GM23248 (cell line): ENCODE measurements at regions not wholly inside any gene's neighbourhood (a gene's known extent, or its start where the extent isn't known, plus 50 kb on each side); places are given as distances from the start of the nearest gene placed in this dataset.

Experiments
- EZH2 ChIP-seq: fragments of 200-600 bp; sonication (generic); IDR thresholded peaks from 2 replicates; pipeline ENCODE4 v1.6.1; 2018; ENCODE audit warnings: antibody characterized with exemption, mild to moderate bottlenecking; ENCODE audit not compliant: insufficient read depth, poor library complexity, severe bottlenecking
- EZH2phosphoT487 ChIP-seq: fragments of 200-600 bp; sonication (generic); IDR thresholded peaks from 2 replicates; pipeline ENCODE4 v1.6.1; 2018; ENCODE audit warnings: antibody characterized with exemption, moderate library complexity, mild to moderate bottlenecking, low read depth; ENCODE audit not compliant: insufficient read depth

DNA sequence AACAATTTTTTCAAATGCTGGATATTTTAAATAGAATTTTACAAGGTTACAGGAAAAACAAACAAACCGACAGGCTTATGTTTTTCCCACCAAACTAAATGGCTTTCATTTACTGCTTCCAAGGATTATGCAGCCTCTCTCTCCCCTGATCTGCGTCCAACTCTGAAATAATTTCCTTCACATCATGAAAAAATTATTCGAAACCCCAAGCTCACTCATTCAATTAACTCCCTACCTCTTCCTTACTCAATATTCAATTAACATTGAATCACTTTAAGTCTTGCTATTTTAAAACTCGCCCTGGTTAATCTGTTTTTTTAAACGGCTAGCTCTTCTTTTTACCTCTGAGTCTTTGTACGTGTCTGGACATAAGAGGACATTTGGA, 336.2 kb downstream of the AGTPBP1 start:
- no peak for TF ChIP-seq EZH2
- no peak for TF ChIP-seq EZH2phosphoT487
